ENCODE measurements at regions not wholly inside any gene's neighbourhood (a gene's known extent, or its start where the extent isn't known, plus 50 kb on each side); places are given as distances from the start of the nearest gene placed in this dataset.

- Histone ChIP-seq H2AFZ (ENCODE audit: low read depth, low read length) (peak overlapping the region; percentile 88), H3K79me2 (ENCODE audit: control insufficient read depth, insufficient read depth, low read length) (no peaks in the 10 kb centered on the region), H3K4me1 (ENCODE audit: control insufficient read depth, extremely low read depth, insufficient read depth, low read length) (peaks cover 26% of the 10 kb centered on the region), H3K4me3 (replicated peaks in 1 of 3; ENCODE audit: insufficient read depth in 1 of 3, low read depth in 1 of 3, low read length in 3 of 3) (no peak overlapping the region), H3K27ac (ENCODE audit: insufficient read depth, low read depth, low read length) (peak overlapping the region; percentile 99), H3K9me3 (replicated peaks; ENCODE audit: control insufficient read depth, insufficient read depth, low read length) (no peaks in the 10 kb centered on the region), H3K4me2 (ENCODE audit: insufficient read depth, low read length) (peak overlapping the region; percentile 52), H4K20me1 (replicated peaks; ENCODE audit: control insufficient read depth, extremely low read depth, insufficient read depth, low read length) (no peaks in the 10 kb centered on the region), H3K27me3 (ENCODE audit: control insufficient read depth in 2 of 2, insufficient read depth in 2 of 2, low read length in 2 of 2) (no peaks in the 10 kb centered on the region), H3K36me3 (ENCODE audit: control insufficient read depth in 2 of 2, extremely low read depth in 1 of 2, insufficient read depth in 2 of 2, low read length in 2 of 2) (no peaks in the 10 kb centered on the region), H3K9me1 (replicated peaks; ENCODE audit: control insufficient read depth, extremely low read depth, insufficient read depth, low read length) (no peaks in the 10 kb centered on the region), H3K9ac (replicated peaks; ENCODE audit: extremely low read depth, insufficient read depth, low read length) (peak overlapping the region; percentile 61)
- no TSS peak for BruUV-seq (replicated peaks)
- peak; percentile 20 for DNase-seq (ENCODE audit: low read depth, low spot score)
- no peak for FAIRE-seq
- intact Hi-C loops (cut with micrococcal nuclease) = loop anchor here (1.0 to 5.0 kb wide), 7 partner anchors 45 to 227 kb away; partner anchors contain the start of gene SERPINE2
- POLR2A ChIA-PET = no interaction called here
- TF ChIP-seq MAX (IDR thresholded peaks at IDR 0.05; ENCODE audit: insufficient read depth, insufficient read length) = no peak
- peak; percentile 80 for TF ChIP-seq FOS (IDR thresholded peaks at IDR 0.05; ENCODE audit: borderline replicate concordance, insufficient read depth, low read length)
- TF ChIP-seq GATA2 (IDR thresholded peaks at IDR 0.05; ENCODE audit: insufficient read depth, insufficient read length, low read depth, low read length) = no peak
- TF ChIP-seq JUN (IDR thresholded peaks at IDR 0.05; ENCODE audit: borderline replicate concordance, insufficient read depth, insufficient read length, low read depth) = peak; percentile 67
- dilution Hi-C loops (cut with MboI; ENCODE audit: extremely low pct_ligation_motif_present, low sequenced_read_pairs) = no loop called here
- CTCF ChIA-PET = interaction anchor here (1.2 to 3.3 kb wide), 2 partner anchors 64 to 227 kb away, joined by 3 to 17 read pairs; no protein-coding TSS in a partner anchor
Measured at GRCh38 chr2:224220586-224221255, 181.2 kb downstream of the FAM124B start.

- Histone ChIP-seq H3K27me3 (ENCODE audit: control insufficient read depth in 2 of 2, insufficient read depth in 2 of 2, low read length in 2 of 2) (no peaks in the 10 kb centered on the region), H3K79me2 (ENCODE audit: control insufficient read depth, insufficient read depth, low read length) (no peaks in the 10 kb centered on the region), H3K4me1 (ENCODE audit: control insufficient read depth, extremely low read depth, insufficient read depth, low read length) (peaks cover 26% of the 10 kb centered on the region), H3K27ac (ENCODE audit: insufficient read depth, low read depth, low read length) (no peak overlapping the region), H3K9me3 (replicated peaks; ENCODE audit: control insufficient read depth, insufficient read depth, low read length) (no peaks in the 10 kb centered on the region), H3K36me3 (ENCODE audit: control insufficient read depth in 2 of 2, extremely low read depth in 1 of 2, insufficient read depth in 2 of 2, low read length in 2 of 2) (no peaks in the 10 kb centered on the region), H3K9me1 (replicated peaks; ENCODE audit: control insufficient read depth, extremely low read depth, insufficient read depth, low read length) (no peaks in the 10 kb centered on the region), H3K4me3 (replicated peaks in 1 of 3; ENCODE audit: insufficient read depth in 1 of 3, low read depth in 1 of 3, low read length in 3 of 3) (no peak overlapping the region), H4K20me1 (replicated peaks; ENCODE audit: control insufficient read depth, extremely low read depth, insufficient read depth, low read length) (no peaks in the 10 kb centered on the region), H2AFZ (ENCODE audit: low read depth, low read length) (no peak overlapping the region), H3K9ac (replicated peaks; ENCODE audit: extremely low read depth, insufficient read depth, low read length) (no peak overlapping the region), H3K4me2 (ENCODE audit: insufficient read depth, low read length) (no peak overlapping the region)
- DNase-seq (ENCODE audit: low read depth, low spot score) = no peak
- ChIA-PET CTCF (no interaction called here), POLR2A (no interaction called here)
- intact Hi-C loops (cut with micrococcal nuclease) (loop anchor here (1.0 to 5.0 kb wide), 2 partner anchors 44 to 188 kb away; no protein-coding TSS in a partner anchor), dilution Hi-C loops (cut with MboI; ENCODE audit: extremely low pct_ligation_motif_present, low sequenced_read_pairs) (no loop called here)
- TF ChIP-seq CTCF (IDR thresholded peaks at IDR 0.05; ENCODE audit: extremely low read depth in 1 of 2, insufficient read depth in 1 of 2, low read depth in 1 of 2, low read length in 2 of 2) (no peak), POLR2AphosphoS5 (IDR thresholded peaks at IDR 0.05; ENCODE audit: insufficient read depth, low read depth, low read length) (no peak), GATA2 (IDR thresholded peaks at IDR 0.05; ENCODE audit: insufficient read depth, insufficient read length, low read depth, low read length) (no peak), JUN (IDR thresholded peaks at IDR 0.05; ENCODE audit: borderline replicate concordance, insufficient read depth, insufficient read length, low read depth) (no peak), MAX (IDR thresholded peaks at IDR 0.05; ENCODE audit: insufficient read depth, insufficient read length) (no peak), MYC (IDR thresholded peaks at IDR 0.05; ENCODE audit: low read depth, low read length) (no peak), EZH2 (IDR thresholded peaks at IDR 0.05; ENCODE audit: borderline replicate concordance, low read depth, low read length, severe bottlenecking) (no peak), POLR2A (IDR thresholded peaks at IDR 0.05; ENCODE audit: low read depth, low read length) (no peak), FOS (IDR thresholded peaks at IDR 0.05; ENCODE audit: borderline replicate concordance, insufficient read depth, low read length) (no peak)
- BruUV-seq (replicated peaks) = no TSS peak
- FAIRE-seq = no peak
Measured at GRCh38 chr2:224219781-224220180, 180.7 kb upstream of the SERPINE2 start.

Measured in endothelial cell of umbilical vein (primary cell).